Liver (tissue), 7 donors: ENCODE measurements at regions not wholly inside any gene's neighbourhood (a gene's known extent, or its start where the extent isn't known, plus 50 kb on each side); places are given as distances from the start of the nearest gene placed in this dataset.

Experiments
- DNase-seq: peaks from one replicate; pipeline ENCODE4 v3.0.0-alpha.2; 2017; ENCODE audit warnings: low spot score
- H3K27ac ChIP-seq, 2 donors: one replicate each; pipeline ENCODE4 v1.7.0; 2013; ENCODE audit warnings: inconsistent platforms in 2 of 2, low read length in 2 of 2, control low read depth in 1 of 2, low read depth in 1 of 2, mild to moderate bottlenecking in 1 of 2
- H3K27me3 ChIP-seq, 4 donors: one replicate each; pipeline versions ENCODE4 v1.6.1 to v1.7.0; 2013; ENCODE audit warnings: low read length in 3 of 4, inconsistent platforms in 1 of 4, mild to moderate bottlenecking in 1 of 4, moderate library complexity in 1 of 4; ENCODE audit not compliant: control insufficient read depth in 4 of 4, insufficient read depth in 4 of 4
- H3K36me3 ChIP-seq, 4 donors: one replicate each; pipeline versions ENCODE4 v1.6.1 to v1.7.0; 2013; ENCODE audit warnings: low read length in 3 of 4, mild to moderate bottlenecking in 3 of 4, low read depth in 1 of 4, moderate library complexity in 1 of 4; ENCODE audit not compliant: control insufficient read depth in 4 of 4, insufficient read depth in 3 of 4
- H3K4me1 ChIP-seq, 4 donors: one replicate each; pipeline versions ENCODE4 v1.6.1 to v1.7.0; 2013; ENCODE audit warnings: low read length in 3 of 4, mild to moderate bottlenecking in 3 of 4, moderate library complexity in 1 of 4; ENCODE audit not compliant: control insufficient read depth in 4 of 4, insufficient read depth in 4 of 4
- H3K4me3 ChIP-seq, 3 donors: one replicate each; pipeline versions ENCODE4 v1.6.1 to v1.7.0; 2013; ENCODE audit warnings: low read length in 3 of 3, control low read depth in 1 of 3, low read depth in 1 of 3, mild to moderate bottlenecking in 1 of 3
- H3K9ac ChIP-seq, 2 donors: one replicate each; pipeline ENCODE4 v1.7.0; 2013; ENCODE audit warnings: low read length in 2 of 2, mild to moderate bottlenecking in 2 of 2, moderate library complexity in 2 of 2, control low read depth in 1 of 2, low read depth in 1 of 2
- H3K9me3 ChIP-seq, 4 donors: one replicate each; pipeline versions ENCODE4 v1.6.1 to v1.7.0; 2013; ENCODE audit warnings: low read length in 3 of 4; ENCODE audit not compliant: control insufficient read depth in 4 of 4
- ATF3 ChIP-seq: IDR thresholded peaks from 2 replicates; pipeline ENCODE4 v1.6.1; 2016; ENCODE audit warnings: antibody characterized with exemption
- FOXA1 ChIP-seq: IDR thresholded peaks from 2 replicates; pipeline ENCODE4 v1.6.1; 2016; ENCODE audit warnings: antibody characterized with exemption
- HNF4A ChIP-seq, 2 donors: conservative IDR thresholded peaks; 2 replicates each; pipeline ENCODE4 v1.6.1; 2016; ENCODE audit warnings: antibody characterized with exemption in 2 of 2, mild to moderate bottlenecking in 2 of 2
- HNF4G ChIP-seq: IDR thresholded peaks from 2 replicates; pipeline ENCODE4 v1.6.1; 2016; ENCODE audit warnings: antibody characterized with exemption
- JUND ChIP-seq, 2 donors: IDR thresholded peaks; 2 replicates each; pipeline ENCODE4 v1.6.1; 2016; ENCODE audit warnings: antibody characterized with exemption in 2 of 2
- MAX ChIP-seq: IDR thresholded peaks from 2 replicates; pipeline ENCODE4 v1.6.1; 2016; ENCODE audit warnings: antibody characterized with exemption
- NR2F2 ChIP-seq: IDR thresholded peaks from 2 replicates; pipeline ENCODE4 v1.6.1; 2016; ENCODE audit warnings: antibody characterized with exemption
- REST ChIP-seq: IDR thresholded peaks from 2 replicates; pipeline ENCODE4 v1.6.1; 2016; ENCODE audit warnings: antibody characterized with exemption, mild to moderate bottlenecking
- SP1 ChIP-seq: IDR thresholded peaks from 2 replicates; pipeline ENCODE4 v1.6.1; 2018; ENCODE audit warnings: antibody characterized with exemption, mild to moderate bottlenecking
- TAF1 ChIP-seq: conservative IDR thresholded peaks from 2 replicates; pipeline ENCODE4 v1.6.1; 2016; ENCODE audit warnings: antibody characterized with exemption, mild to moderate bottlenecking
- YY1 ChIP-seq: IDR thresholded peaks from 2 replicates; pipeline ENCODE4 v1.6.1; 2016; ENCODE audit warnings: antibody characterized with exemption, mild to moderate bottlenecking
- ZBTB33 ChIP-seq: IDR thresholded peaks from 2 replicates; pipeline ENCODE4 v1.6.1; 2016; ENCODE audit warnings: antibody characterized with exemption
- WGBS: extraction: QIAGEN DNeasy Blood & Tissue Kit; methylation state at CpG from one replicate; pipeline ENCODE4 v1.1.7; 2013; 5-methylcytosine and 5-hydroxymethylcytosine counted together
- donor health status: healthy.
- donor health status: healthy.
- donor health status: healthy.
- donor health status: healthy.

GRCh38 chrX:109839694-109840567 is 106.9 kb upstream of the ACSL4 start (continued):
- TF ChIP-seq REST (no peak), ZBTB33 (no peak)

- Histone ChIP-seq H3K9me3 (no peaks in the 10 kb centered on the region), H3K9ac (no peak overlapping the region), H3K27me3 (peaks cover 0 to 4% (median 1%) of the 10 kb centered on the region in 4 donors), H3K4me3 (no peak overlapping the region), H3K27ac (no peak overlapping the region), H3K36me3 (no peaks in the 10 kb centered on the region), H3K4me1 (peaks cover 0 to 3% (median 0%) of the 10 kb centered on the region in 4 donors)
- WGBS: 77% methylated on average over 3 of the region's 3 CpGs
- DNase-seq: no peak
- TF ChIP-seq TAF1 (no peak), ZBTB33 (no peak), REST (no peak), NR2F2 (no peak)
These were observed 107.5 kb upstream of the ACSL4 start for GRCh38 chrX:109840585-109840984.

- H3K9me3 ChIP-seq: no peaks in the 10 kb centered on the region
- H3K4me3 ChIP-seq: no peak overlapping the region
- no peak overlapping the region for H3K27ac ChIP-seq
- no peak overlapping the region for H3K9ac ChIP-seq
- peaks cover 0 to 3% (median 0%) of the 10 kb centered on the region in 4 donors for H3K4me1 ChIP-seq
- H3K36me3 ChIP-seq: no peaks in the 10 kb centered on the region
- 96% methylated on average over 4 of the region's 4 CpGs for WGBS
- H3K27me3 ChIP-seq: peaks cover 0 to 4% (median 1%) of the 10 kb centered on the region in 4 donors
- no peak for DNase-seq
- TF ChIP-seq MAX (no peak), YY1 (no peak), JUND (IDR thresholded peaks at IDR 0.05) (no peak), NR2F2 (no peak), ATF3 (no peak), FOXA1 (no peak), HNF4A (conservative IDR thresholded peaks at IDR 0.05) (no peak), SP1 (no peak), REST (no peak), TAF1 (no peak), HNF4G (no peak)
These were observed 108.2 kb upstream of the ACSL4 start for GRCh38 chrX:109841257-109841656.
